NT2/D1 (cell line): ENCODE measurements at regions not wholly inside any gene's neighbourhood (a gene's known extent, or its start where the extent isn't known, plus 50 kb on each side); places are given as distances from the start of the nearest gene placed in this dataset.

Experiments used
- SUZ12 ChIP-seq: IDR thresholded peaks from 2 replicates; pipeline ENCODE4 v1.6.1; 2011; ENCODE audit not compliant: insufficient read length, insufficient read depth; ENCODE audit errors: extremely low read depth
- YY1 ChIP-seq: IDR thresholded peaks from 2 replicates; pipeline ENCODE4 v1.6.1; 2011; ENCODE audit not compliant: insufficient read length, insufficient read depth
- ZNF274 ChIP-seq: IDR thresholded peaks from 2 replicates; pipeline ENCODE4 v1.6.1; 2011; ENCODE audit warnings: mild to moderate bottlenecking, low read depth, low read length

- TF ChIP-seq ZNF274, result no peak
- no peak for TF ChIP-seq SUZ12
- TF ChIP-seq YY1, result no peak
These were observed 82.5 kb upstream of the RGMA start for GRCh38 chr15:93171476-93171875.
